Body of pancreas (tissue), 4 donors: ENCODE measurements at regions not wholly inside any gene's neighbourhood (a gene's known extent, or its start where the extent isn't known, plus 50 kb on each side); places are given as distances from the start of the nearest gene placed in this dataset.
A peak's percentile ranks its signal among the peaks of the same experiment; 100 is the strongest.
"Not testable (repeated sequence)": the region's sequence is repeated elsewhere in the genome, so short reads cannot be mapped to it uniquely, and the experiment has no call there.

Experiments
- ATAC-seq: fragments of 150-250 bp; one replicate; pipeline ENCODE4 v1.9.1; 2016
- DNase-seq, 4 donors: peaks; one replicate each; pipeline ENCODE4 v3.0.0-alpha.2; 2019
- H3K27ac ChIP-seq, 4 donors: fragments of 200-600 bp; sonication (generic); 1 replicate in 3 of 4; 2 replicates in 1 of 4; pipeline versions ENCODE4 v1.5.1 to v1.6.1; 2016 to 2019; ENCODE audit warnings: mild to moderate bottlenecking in 1 of 4, mixed read lengths in 1 of 4, moderate library complexity in 1 of 4
- H3K27me3 ChIP-seq, 2 donors: fragments of 200-600 bp; sonication (generic); one replicate each; pipeline ENCODE4 v1.6.0; 2016; ENCODE audit warnings: mild to moderate bottlenecking in 1 of 2
- H3K36me3 ChIP-seq, 2 donors: fragments of 200-600 bp; sonication (generic); replicated peaks in 1 of 2; 2 replicates each; pipeline ENCODE4 v1.5.1; 2016; ENCODE audit warnings: low read depth in 2 of 2; ENCODE audit not compliant: insufficient read depth in 1 of 2
- H3K4me1 ChIP-seq: fragments of 200-600 bp; sonication (generic); one replicate; pipeline ENCODE4 v1.6.0; 2016
- H3K4me3 ChIP-seq, 2 donors: fragments of 200-600 bp; sonication (generic); 1 replicate in 1 of 2; 2 replicates in 1 of 2; pipeline ENCODE4 v1.5.1; 2016 to 2019
- H3K9me3 ChIP-seq, 3 donors: fragments of 200-600 bp; sonication (generic); 1 replicate in 2 of 3; 2 replicates in 1 of 3; pipeline ENCODE4 v1.5.1; 2016
- POLR2A ChIP-seq, 3 donors: fragments of 450-650 bp; IDR thresholded peaks; one replicate each; pipeline ENCODE4 v1.6.1; 2016; ENCODE audit warnings: antibody characterized with exemption in 3 of 3, mild to moderate bottlenecking in 2 of 3
- WGBS, 2 donors: methylation state at CpG; one replicate each; pipeline ENCODE4 v1.1.5; 2017; 5-methylcytosine and 5-hydroxymethylcytosine counted together
- intact Hi-C: fragments of 100-400 bp; cut with DNase I; formaldehyde crosslinking; loops from one replicate; pipeline ENCODE4 v1.15.1; 2023
- TF ChIP-seq, protein P1 (sequence below), 7 experiments: fragments of 450-650 bp in 4 of 7; fragments of 200-600 bp in 3 of 7; sonication (generic) in 3 of 7; IDR thresholded peaks; one replicate each; pipeline ENCODE4 v1.5.1; 2016 to 2019; ENCODE audit warnings: antibody characterized with exemption in 7 of 7

DNA sequence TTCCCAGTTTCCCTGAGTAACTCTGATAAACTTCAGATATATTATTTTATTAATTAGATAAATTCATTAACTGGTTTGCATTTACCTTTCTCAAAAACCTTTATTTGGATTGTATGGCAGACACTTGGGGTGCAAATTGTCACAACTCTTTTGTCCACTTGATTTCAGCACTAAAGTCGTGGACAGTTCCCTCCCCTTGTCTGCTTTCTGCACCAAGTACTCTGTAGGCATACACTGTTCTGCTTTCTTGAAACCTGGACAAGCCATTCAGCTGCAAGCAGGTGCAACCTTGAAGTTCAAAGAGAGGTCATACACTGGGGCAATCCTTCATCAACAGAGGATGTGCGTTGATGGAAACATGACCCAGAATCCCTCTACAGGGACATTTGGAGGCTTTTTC lies 162.9 kb downstream of the ARL5B start:
- no peaks in the 10 kb centered on the region for H3K4me1 ChIP-seq
- intact Hi-C loops: no loop called here
- no peaks in the 10 kb centered on the region for H3K9me3 ChIP-seq
- no peak overlapping the region for H3K4me3 ChIP-seq
- DNase-seq: peak in 1 of 4 donors; percentile 2
- TF ChIP-seq, protein P1, sequence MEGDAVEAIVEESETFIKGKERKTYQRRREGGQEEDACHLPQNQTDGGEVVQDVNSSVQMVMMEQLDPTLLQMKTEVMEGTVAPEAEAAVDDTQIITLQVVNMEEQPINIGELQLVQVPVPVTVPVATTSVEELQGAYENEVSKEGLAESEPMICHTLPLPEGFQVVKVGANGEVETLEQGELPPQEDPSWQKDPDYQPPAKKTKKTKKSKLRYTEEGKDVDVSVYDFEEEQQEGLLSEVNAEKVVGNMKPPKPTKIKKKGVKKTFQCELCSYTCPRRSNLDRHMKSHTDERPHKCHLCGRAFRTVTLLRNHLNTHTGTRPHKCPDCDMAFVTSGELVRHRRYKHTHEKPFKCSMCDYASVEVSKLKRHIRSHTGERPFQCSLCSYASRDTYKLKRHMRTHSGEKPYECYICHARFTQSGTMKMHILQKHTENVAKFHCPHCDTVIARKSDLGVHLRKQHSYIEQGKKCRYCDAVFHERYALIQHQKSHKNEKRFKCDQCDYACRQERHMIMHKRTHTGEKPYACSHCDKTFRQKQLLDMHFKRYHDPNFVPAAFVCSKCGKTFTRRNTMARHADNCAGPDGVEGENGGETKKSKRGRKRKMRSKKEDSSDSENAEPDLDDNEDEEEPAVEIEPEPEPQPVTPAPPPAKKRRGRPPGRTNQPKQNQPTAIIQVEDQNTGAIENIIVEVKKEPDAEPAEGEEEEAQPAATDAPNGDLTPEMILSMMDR (IDR thresholded peaks at IDR 0.05): no peak
- no peak for TF ChIP-seq POLR2A (IDR thresholded peaks at IDR 0.05)
- WGBS, 2 donors: 7 to 14% methylated on average over 2 of the region's 2 CpGs
- H3K27ac ChIP-seq: no peak overlapping the region
- H3K36me3 ChIP-seq: no peaks in the 10 kb centered on the region
- no peak for ATAC-seq
- H3K27me3 ChIP-seq: no peaks in the 10 kb centered on the region

DNA sequence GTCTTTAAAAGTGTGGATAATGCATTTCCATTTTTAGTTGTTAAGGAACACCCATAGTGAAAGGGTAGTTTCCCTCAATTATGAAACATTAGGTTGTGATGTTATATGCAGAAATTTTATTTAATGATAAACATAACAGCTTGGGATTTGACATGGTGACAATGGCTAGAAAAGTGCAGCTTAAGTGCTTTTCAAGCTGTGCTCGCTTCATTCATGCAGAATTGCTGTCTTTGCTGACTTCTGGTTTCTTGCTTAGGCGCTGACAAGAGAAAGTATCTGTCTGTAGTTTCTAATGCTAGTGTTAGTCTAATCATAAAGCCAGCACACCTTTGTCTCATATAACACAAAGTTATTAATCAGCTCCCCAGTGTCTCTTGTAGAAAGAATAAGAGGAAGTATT lies 170.0 kb downstream of the ARL5B start:
- Histone ChIP-seq H3K4me3 (no peak overlapping the region), H3K4me1 (no peaks in the 10 kb centered on the region), H3K36me3 (no peaks in the 10 kb centered on the region), H3K27me3 (no peaks in the 10 kb centered on the region), H3K9me3 (no peaks in the 10 kb centered on the region), H3K27ac (no peak overlapping the region)
- DNase-seq: no peak
- TF ChIP-seq POLR2A (IDR thresholded peaks at IDR 0.05): no peak
- TF ChIP-seq, protein P1 (IDR thresholded peaks at IDR 0.05): no peak
- ATAC-seq: no peak
- WGBS, 2 donors: 74 to 78% methylated on average over 2 of the region's 2 CpGs
- intact Hi-C loops: no loop called here

DNA sequence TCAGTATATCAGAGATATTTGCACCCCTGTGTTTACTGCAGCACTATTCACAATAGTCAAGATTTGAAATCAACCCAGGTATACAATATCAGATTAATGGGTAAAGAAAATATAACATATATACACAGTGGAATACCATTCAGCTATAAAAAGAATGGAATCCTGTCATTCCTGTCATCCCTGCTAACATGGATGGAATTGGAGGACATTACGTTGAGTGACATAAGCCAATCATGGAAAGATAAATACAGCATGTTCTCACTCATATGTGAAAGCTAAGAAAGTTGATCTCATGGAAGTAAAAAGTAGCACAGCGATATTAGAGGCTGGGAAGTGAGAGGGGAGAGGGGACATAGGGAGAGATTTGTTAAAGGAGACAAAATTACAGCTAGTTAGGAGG lies 171.0 kb downstream of the ARL5B start:
- Histone ChIP-seq H3K9me3 (no peaks in the 10 kb centered on the region), H3K4me3 (no peak overlapping the region), H3K27me3 (no peaks in the 10 kb centered on the region), H3K4me1 (no peaks in the 10 kb centered on the region), H3K27ac (no peak overlapping the region), H3K36me3 (no peaks in the 10 kb centered on the region)
- DNase-seq: no peak
- intact Hi-C loops: no loop called here
- 43 to 46% methylated on average over 2 of the region's 2 CpGs for WGBS, 2 donors
- ATAC-seq: no peak
- TF ChIP-seq, protein P1 (IDR thresholded peaks at IDR 0.05): no peak
- no peak for TF ChIP-seq POLR2A (IDR thresholded peaks at IDR 0.05)

DNA sequence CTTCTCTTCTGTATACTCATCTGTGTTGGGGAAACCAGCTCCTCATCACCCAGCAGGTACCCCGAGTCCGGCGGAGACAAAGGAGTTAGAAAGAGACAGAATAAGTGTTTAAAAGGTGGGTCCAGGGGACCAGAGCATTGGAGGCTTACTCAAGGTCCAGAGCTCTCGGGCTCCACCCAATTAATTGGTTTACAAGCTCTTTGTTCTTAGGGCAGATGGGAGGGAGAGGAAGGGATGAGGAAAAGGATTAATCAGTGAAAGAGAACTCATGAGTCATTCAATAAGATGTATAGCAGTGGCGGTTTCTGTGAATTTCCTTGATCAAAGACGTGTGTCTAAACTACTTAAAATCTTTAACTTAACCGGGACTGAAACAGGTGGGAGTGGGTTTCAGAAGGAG lies 192.0 kb upstream of the MALRD1 start:
- H3K27ac ChIP-seq, H3K9me3 ChIP-seq, ATAC-seq, H3K36me3 ChIP-seq, H3K4me3 ChIP-seq, H3K27me3 ChIP-seq, intact Hi-C loops, DNase-seq, H3K4me1 ChIP-seq: not testable (repeated sequence)
- 59 to 65% methylated on average over 7 of the region's 7 CpGs for WGBS, 2 donors

DNA sequence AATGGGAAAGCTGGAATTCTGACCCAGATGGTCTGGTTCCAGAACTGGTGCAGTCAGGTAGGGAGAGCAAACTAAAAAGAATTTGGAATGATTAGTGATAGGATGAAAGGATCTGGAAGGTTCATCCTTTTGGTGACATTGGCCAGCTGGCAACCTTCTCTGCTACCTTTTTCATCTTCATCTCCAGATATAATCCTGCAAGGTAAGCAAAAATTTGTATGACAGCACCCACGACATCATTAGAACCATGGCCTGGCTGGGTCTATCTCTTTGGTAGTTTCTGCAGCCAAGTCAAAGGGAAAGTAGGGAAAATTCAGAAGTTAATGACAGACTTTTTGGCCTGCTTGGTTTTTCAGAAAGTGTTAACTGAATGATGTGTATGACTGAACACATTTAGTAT lies 188.9 kb upstream of the MALRD1 start:
- 41 to 50% methylated on average over 1 of the region's 1 CpG for WGBS, 2 donors
- intact Hi-C loops: no loop called here
- no peak for TF ChIP-seq POLR2A (IDR thresholded peaks at IDR 0.05)
- TF ChIP-seq, protein P1 (IDR thresholded peaks at IDR 0.05): no peak

More for the DNA sequence above, 188.9 kb upstream of the MALRD1 start:
- Histone ChIP-seq H3K9me3 (no peaks in the 10 kb centered on the region), H3K27ac (no peak overlapping the region), H3K36me3 (no peaks in the 10 kb centered on the region), H3K4me1 (no peaks in the 10 kb centered on the region), H3K27me3 (no peaks in the 10 kb centered on the region), H3K4me3 (no peak overlapping the region)
- DNase-seq: no peak
- ATAC-seq: no peak
